GM12872 (cell line): ENCODE measurements at regions not wholly inside any gene's neighbourhood (a gene's known extent, or its start where the extent isn't known, plus 50 kb on each side); places are given as distances from the start of the nearest gene placed in this dataset.

ENCODE experiments used
- TF ChIP-seq, protein P1 (sequence below): IDR thresholded peaks from 3 replicates; pipeline ENCODE4 v1.5.1; 2011; ENCODE audit warnings: low read depth, mild to moderate bottlenecking, low read length, moderate library complexity; ENCODE audit not compliant: insufficient read depth

- TF ChIP-seq, protein P1, sequence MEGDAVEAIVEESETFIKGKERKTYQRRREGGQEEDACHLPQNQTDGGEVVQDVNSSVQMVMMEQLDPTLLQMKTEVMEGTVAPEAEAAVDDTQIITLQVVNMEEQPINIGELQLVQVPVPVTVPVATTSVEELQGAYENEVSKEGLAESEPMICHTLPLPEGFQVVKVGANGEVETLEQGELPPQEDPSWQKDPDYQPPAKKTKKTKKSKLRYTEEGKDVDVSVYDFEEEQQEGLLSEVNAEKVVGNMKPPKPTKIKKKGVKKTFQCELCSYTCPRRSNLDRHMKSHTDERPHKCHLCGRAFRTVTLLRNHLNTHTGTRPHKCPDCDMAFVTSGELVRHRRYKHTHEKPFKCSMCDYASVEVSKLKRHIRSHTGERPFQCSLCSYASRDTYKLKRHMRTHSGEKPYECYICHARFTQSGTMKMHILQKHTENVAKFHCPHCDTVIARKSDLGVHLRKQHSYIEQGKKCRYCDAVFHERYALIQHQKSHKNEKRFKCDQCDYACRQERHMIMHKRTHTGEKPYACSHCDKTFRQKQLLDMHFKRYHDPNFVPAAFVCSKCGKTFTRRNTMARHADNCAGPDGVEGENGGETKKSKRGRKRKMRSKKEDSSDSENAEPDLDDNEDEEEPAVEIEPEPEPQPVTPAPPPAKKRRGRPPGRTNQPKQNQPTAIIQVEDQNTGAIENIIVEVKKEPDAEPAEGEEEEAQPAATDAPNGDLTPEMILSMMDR: no peak
Measured at GRCh38 chr5:74182603-74183002, 457.9 kb downstream of the ENC1 start.

- TF ChIP-seq, protein P1: no peak
Measured at GRCh38 chr5:74179701-74180100, 460.8 kb downstream of the ENC1 start.

DNA sequence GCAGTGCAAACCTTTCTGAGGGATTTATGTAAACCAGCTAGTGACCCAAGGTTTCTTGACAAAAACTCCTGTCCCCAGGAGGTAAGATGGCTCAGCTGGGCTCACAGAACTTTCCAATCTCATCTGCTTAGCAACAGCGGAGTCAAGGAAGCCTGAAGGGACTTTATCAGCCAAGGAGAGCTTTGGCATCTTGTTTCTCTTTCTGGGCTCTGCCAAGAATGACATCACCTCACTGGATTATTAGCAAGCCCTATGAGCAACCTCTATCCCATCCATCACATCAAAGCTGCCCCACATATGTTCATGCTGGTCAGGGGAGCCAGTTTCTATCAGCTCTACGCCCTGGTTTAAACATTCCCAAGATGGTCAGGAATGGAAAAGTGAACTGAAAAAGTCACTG, 461.3 kb downstream of the ENC1 start:
- TF ChIP-seq, protein P1: no peak

DNA sequence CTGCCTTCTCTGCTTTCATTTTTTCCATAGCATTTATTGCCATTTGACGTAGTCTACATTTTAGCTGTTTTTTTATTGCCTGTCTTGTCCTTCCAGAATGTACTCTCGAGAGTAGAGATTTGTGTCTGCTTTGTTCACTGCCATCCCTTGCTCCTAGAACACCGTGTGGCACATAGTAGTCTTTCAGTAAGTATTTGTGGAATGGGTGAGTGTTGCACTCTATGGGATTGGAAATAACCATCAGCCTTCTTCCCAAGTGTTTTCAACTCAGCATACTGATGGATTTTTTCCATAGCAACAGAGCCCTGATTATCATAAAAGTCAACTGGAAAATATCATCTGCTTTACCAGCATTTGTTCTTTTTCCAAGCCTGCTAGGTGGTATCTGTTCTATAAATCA, 462.6 kb downstream of the ENC1 start:
- TF ChIP-seq, protein P1: no peak

DNA sequence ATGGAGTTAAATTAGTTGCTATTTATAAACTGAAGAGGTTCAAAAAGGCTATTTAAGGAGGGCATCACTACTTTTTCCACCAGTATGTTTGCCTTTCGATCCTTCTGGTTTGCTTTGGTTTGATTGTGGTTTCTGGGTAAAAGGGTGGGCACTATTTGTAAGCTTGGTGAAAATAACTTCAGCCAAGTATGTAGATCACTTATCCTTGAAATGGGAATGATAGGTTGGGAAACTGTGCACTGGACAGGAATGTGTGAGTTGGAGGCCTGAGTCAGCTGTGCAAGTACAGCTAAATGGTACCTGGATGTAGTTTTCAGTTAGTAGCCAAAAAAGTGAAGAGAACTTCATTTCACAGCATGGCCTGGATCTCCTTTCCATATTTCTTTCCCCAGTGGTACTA, 466.2 kb downstream of the ENC1 start:
- TF ChIP-seq, protein P1: no peak

DNA sequence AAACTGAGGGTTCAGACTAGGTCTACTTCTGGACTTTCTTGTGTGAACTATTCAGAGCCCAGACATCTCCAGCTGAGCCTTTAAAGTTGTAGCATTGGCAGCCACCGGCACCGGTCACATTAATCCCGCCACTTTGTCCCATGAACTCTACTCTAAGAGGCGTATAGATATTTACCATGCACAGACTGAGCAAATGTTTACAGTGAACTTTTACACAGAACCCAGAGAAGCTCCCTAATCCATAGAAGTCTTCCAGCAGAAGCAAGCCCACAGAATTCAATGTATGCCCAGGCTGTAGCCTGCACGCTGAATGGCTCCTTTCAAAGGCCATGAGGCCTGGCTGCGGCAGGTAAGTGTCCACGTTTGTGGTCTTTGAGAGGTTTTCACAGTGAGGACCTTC, 466.9 kb downstream of the ENC1 start:
- TF ChIP-seq, protein P1: no peak

DNA sequence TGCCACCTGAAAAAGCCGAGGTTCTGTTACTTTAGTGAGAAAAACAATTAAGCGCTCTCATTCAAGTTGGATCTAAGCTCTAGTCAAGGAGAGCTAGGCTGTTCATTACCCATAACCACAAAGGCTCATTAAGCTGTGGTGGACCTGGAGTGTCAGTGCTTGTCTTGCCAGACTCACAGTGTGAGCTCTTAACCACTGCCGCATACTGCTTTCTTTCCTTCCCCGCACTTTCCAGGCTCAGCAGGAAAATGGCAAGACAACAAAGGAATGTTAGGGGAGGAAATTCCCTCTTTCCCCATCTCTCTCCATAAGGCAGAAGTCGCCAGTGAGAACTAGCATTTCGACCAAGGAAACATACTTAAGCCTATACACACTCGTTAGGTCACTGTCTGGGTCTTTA, 467.3 kb downstream of the ENC1 start:
- TF ChIP-seq, protein P1: no peak

DNA sequence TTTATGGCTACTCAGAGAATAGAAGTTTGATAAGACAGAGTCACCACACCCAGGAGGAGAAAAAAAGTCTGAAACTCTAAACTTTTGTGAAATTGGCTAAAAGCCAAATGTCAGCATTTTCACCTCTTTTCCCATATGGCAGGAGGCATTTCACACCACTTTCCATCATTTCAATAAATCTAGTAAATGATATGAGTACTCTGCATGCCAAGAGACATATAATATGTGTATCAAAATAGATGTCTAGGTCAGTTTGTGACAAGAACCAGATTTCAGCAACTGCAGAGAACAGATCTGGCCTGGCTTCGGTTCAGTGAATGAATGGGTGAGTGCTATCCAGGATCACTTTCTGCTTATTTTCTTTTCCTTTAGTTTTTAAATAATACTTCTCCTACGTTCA, 470.8 kb downstream of the ENC1 start:
- TF ChIP-seq, protein P1: no peak
